ENCODE measurements at regions not wholly inside any gene's neighbourhood (a gene's known extent, or its start where the extent isn't known, plus 50 kb on each side); places are given as distances from the start of the nearest gene placed in this dataset.

DNA sequence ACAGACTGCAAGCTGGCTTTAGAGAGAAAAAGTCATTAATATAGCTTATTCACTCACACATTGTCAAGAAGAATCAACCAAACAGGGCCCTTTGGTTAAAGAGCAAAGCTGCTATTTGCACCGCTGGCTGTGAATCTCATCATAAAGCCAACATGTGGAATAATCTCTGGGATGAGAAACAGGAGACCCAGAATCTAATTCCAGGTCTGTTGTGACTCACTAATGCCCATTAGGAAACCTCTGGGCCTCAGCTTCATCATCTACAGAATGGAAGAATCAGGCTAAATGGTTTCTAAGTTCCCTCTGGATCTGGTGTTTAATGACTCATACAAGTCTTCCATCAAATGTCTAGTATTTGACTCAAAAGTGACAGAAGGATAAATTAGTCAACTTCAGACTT, 591.7 kb upstream of the DDX18 start:
- DNase-seq (ENCODE audit: low spot score): no peak
- TF ChIP-seq CTCF (IDR thresholded peaks at IDR 0.05; ENCODE audit: borderline replicate concordance, control extremely low read depth, extremely low read depth, insufficient read depth, missing control alignments): no peak
- in situ Hi-C loops (cut with MboI; ENCODE audit: low sequenced_read_pairs, unreplicated experiment): no loop called here

DNA sequence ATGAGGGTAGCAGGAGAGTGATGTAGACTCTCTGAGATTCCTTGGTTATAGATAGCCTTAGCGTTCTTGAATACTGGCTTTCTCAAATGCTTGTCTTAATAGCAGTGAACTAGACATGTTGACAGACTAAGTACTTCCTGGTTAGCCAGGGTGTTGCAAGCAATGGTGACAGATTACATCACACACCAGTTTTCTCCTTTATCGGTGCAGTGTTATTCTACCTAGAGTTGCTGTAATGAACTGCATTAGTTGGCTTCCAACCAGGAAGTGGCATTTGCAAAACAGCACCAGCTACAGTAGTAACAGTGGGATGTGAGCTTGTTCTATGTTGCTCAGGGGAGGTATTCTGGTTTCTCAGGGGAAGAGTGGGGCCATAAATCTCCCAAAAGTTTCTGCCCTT, 582.2 kb upstream of the DDX18 start:
- TF ChIP-seq CTCF (IDR thresholded peaks at IDR 0.05; ENCODE audit: borderline replicate concordance, control extremely low read depth, extremely low read depth, insufficient read depth, missing control alignments): no peak
- in situ Hi-C loops (cut with MboI; ENCODE audit: low sequenced_read_pairs, unreplicated experiment): no loop called here
- DNase-seq (ENCODE audit: low spot score): no peak

DNA sequence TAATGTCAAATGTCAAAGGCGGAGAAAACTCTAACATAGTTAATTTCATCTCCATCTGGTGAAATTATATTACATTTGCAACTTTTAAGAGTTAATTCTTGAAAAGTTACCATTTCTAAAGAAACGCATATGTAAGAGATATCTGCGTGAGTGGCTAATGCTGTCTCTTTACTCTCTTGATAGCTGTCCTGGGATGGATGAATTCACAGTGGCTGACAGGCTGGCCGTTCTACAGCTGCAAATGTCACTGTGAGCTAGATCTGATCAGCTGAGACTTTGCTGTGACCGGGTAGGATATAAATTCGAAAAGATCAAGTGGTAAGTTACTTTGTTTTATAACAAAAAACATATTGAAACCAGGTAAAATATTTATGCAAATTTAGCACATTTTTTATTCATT, 557.1 kb upstream of the DDX18 start:
- DNase-seq (ENCODE audit: low spot score): no peak
- in situ Hi-C loops (cut with MboI; ENCODE audit: low sequenced_read_pairs, unreplicated experiment): no loop called here
- TF ChIP-seq CTCF (IDR thresholded peaks at IDR 0.05; ENCODE audit: borderline replicate concordance, control extremely low read depth, extremely low read depth, insufficient read depth, missing control alignments): no peak

DNA sequence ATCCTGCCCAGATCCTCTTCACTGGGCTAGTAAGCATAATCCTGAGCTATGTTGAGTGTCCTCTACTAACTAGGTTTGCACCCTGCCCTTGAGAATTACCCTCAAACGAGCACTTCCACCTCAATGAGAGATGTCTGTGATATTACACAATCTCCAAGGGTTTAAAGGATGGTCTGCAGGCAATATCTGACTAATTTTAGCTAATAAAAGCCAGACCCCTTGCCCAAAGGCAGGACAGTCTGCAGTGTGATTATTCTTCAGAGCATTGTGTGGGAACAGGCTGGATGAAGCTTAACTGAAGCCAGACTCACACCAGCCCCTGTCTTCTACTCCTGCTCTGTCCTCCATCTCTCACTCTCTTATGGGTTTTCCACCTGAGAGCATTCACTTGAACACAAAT, 544.9 kb upstream of the DDX18 start:
- in situ Hi-C loops (cut with MboI; ENCODE audit: low sequenced_read_pairs, unreplicated experiment): no loop called here
- no peak for TF ChIP-seq CTCF (IDR thresholded peaks at IDR 0.05; ENCODE audit: borderline replicate concordance, control extremely low read depth, extremely low read depth, insufficient read depth, missing control alignments)
- no peak for DNase-seq (ENCODE audit: low spot score)

DNA sequence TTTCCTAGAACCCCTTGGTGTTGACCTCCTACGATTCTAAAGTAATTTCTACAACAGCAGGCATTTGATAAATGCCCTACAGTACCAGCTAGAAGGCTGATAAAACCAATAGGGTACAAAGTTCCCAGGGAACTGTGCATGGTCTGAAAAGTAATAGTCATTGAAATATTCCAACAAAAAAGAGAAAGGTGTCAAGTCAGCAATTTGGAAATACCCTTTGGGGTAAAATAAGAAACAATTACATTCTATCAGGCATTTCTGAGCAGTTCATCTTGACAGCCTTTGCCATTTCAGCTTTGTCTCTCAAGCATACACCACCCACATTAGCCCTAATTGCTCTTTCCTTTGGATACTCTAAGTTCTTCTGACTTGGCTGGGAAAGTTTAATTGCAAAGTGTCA, 542.9 kb upstream of the DDX18 start:
- no peak for TF ChIP-seq CTCF (IDR thresholded peaks at IDR 0.05; ENCODE audit: borderline replicate concordance, control extremely low read depth, extremely low read depth, insufficient read depth, missing control alignments)
- in situ Hi-C loops (cut with MboI; ENCODE audit: low sequenced_read_pairs, unreplicated experiment): no loop called here
- DNase-seq (ENCODE audit: low spot score): no peak

DNA sequence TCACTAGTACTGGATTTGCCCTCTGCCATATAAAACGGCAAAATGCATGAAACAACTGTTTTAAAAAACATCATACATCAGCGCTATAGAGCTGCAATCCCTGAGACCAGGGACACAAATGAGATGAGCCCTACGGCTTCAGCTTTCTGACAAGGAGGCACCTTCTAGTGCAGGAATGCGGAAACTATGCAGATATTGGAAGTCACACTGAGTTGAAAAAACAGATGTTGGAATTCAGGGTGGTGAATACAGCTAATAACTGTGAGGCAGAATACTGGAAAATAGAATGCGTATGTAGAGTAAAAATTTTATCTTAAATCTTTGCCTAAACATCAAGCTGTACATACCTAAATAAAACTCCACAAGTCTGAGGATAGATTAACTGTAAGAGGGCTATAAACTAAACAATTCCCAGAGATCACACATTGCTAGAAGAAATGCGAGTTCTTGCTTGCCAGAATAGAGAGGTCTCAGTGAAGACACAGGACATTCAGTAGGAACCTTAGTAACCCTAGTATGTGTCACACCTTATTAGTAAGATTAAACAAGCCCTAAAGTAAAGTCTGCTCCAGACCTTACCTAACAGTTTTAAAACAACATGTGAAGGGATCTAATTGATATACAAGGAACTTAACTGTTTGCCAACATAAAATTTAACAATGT, 541.4 kb upstream of the DDX18 start:
- TF ChIP-seq CTCF (IDR thresholded peaks at IDR 0.05; ENCODE audit: borderline replicate concordance, control extremely low read depth, extremely low read depth, insufficient read depth, missing control alignments): no peak

More for the DNA sequence above, 541.4 kb upstream of the DDX18 start:
- in situ Hi-C loops (cut with MboI; ENCODE audit: low sequenced_read_pairs, unreplicated experiment): no loop called here
- no peak for DNase-seq (ENCODE audit: low spot score)

Measured in GM13976 (cell line).